HuH-7.5 (cell line): ENCODE measurements at regions not wholly inside any gene's neighbourhood (a gene's known extent, or its start where the extent isn't known, plus 50 kb on each side); places are given as distances from the start of the nearest gene placed in this dataset.
"Not testable (repeated sequence)": the region's sequence is repeated elsewhere in the genome, so short reads cannot be mapped to it uniquely, and the experiment has no call there.

Source experiments
- DNase-seq: peaks from one replicate; pipeline ENCODE4 v3.0.0; 2011; ENCODE audit warnings: low spot score

DNA sequence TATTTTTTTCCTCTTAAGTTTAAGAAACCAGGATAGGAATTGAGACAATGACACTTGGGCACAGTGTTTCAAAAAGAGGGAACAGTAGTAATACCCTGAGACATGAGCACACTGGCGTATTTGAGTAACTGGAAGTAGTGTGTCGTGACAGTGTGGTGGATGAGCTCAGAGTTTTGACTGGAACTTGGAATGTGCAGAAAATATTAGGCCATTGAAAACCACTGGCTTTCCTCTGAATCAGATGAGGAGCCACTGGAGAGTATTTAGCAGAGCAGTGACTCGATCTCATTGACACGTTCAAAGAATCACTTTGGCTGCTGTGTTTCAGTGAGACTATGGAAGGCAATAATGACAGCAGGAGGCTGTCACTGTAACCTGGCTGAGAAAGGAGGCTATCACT is 1531.2 kb downstream of the STIM2 start:
- DNase-seq, result no peak

DNA sequence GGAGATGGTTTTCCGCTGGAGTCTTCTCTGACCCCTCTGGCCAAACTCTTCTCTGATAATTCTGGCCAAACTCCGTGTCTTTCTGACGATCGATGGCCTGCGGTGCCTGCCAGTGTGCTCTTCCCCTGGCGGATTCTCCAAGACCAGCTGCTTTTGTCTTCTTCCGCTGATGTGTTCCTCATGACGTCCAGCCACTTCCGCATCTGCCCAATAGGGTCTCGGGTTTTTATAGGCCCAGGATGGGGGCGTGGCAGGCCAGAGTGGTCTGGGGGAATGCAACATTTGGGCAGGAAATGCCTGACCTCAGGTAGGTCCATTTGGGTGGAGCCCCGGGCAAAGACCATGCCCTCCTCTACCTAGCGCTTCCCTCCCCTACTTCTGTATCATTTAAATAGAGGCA is 1542.1 kb downstream of the STIM2 start:
- no peak for DNase-seq

- DNase-seq, result no peak
Observed at GRCh38 chr4:28421221-28421620, 1560.6 kb downstream of the STIM2 start.

DNA sequence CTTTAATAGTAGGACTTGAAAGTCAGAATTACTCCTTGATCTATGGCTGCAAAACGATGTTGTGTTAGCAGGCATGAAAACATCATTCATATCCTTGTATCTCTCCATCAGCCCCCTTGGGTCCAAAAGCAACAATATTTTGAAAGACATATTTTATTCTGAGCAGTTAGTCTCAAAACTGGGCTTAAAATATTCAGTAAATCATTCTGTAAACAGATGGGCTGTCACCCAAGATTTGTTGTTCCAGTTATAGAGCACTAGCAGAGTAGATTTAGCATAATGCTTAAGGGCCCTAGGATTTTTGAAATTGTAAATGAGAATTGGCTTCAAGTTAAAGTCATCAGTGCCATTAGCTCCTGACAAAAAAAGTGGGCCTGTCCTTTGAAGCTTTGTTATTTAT is 1565.6 kb downstream of the STIM2 start:
- DNase-seq, result no peak

DNA sequence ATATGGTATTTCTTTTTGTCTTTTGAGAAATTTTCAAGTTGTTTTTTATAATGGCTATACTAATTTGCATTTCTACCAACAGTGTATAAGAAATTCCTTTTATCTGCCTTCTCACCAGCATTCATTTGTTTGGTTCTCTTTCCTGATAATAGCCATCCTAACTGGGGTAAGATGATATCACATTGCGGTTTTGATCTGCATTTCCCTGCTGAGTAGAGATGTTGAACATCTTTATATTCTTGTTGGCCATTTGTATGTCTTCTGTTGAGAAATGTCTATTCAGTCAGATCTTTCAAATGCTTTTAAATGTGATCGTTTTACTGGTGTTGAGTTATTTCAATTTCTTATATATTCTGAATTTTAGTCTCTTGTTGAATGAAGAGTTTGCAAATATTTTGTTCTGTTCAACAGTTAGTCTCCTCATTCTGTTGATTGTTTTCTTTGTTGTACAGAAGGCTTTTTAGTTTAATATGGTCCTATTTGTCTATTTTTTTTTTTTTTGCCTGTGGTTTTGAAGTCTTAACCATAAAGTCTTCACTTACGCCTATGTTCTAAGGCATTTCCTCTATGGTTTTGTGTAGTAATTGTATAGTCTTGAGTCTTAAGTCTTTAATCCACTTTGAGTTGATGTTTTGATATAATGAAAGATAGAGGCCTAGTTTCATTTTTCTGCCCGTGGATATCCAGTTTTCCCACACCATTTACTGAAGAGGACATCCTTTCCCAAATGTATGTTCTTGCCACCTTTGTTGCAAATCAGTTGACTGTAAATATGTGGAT is 1566.9 kb downstream of the STIM2 start:
- no peak for DNase-seq

- DNase-seq, result no peak
Observed at GRCh38 chr4:28432348-28433025, 1571.8 kb downstream of the STIM2 start.

DNA sequence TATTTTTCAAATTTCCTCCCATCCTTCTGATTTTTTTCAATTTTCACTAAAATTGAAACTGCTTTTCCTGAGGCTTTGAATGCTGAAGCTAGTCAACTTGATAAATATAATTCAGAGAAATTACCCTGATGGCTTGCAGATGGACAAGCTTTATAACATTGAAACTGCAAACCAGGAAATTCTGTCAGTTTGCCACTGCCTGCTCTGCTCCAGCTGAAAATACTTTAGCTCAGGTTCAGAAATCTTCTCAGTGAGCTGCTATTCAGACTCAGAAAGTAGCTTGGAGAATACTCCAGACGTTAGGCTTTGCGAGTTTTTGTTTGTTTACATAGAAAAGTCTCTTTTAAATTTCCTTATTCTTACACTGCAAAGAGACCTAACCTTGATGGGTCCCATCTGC is 1574.7 kb downstream of the STIM2 start:
- DNase-seq, result no peak

- no peak for DNase-seq
Observed at GRCh38 chr4:28436191-28437080, 1575.8 kb downstream of the STIM2 start.

GRCh38 chr4:28443371-28443770 is 1582.7 kb downstream of the STIM2 start:
- no peak for DNase-seq

- no peak for DNase-seq
Observed at GRCh38 chr4:28443801-28444412, 1583.3 kb downstream of the STIM2 start.

GRCh38 chr4:28444886-28445496 is 1584.3 kb downstream of the STIM2 start:
- no peak for DNase-seq

GRCh38 chr4:28449085-28449484 is 1588.4 kb downstream of the STIM2 start:
- DNase-seq, result no peak

GRCh38 chr4:28451346-28451745 is 1590.7 kb downstream of the STIM2 start:
- no peak for DNase-seq

- DNase-seq, result no peak
Observed at GRCh38 chr4:28462766-28463700, 1602.4 kb downstream of the STIM2 start.

GRCh38 chr4:28464823-28465222 is 1604.2 kb downstream of the STIM2 start:
- no peak for DNase-seq

DNA sequence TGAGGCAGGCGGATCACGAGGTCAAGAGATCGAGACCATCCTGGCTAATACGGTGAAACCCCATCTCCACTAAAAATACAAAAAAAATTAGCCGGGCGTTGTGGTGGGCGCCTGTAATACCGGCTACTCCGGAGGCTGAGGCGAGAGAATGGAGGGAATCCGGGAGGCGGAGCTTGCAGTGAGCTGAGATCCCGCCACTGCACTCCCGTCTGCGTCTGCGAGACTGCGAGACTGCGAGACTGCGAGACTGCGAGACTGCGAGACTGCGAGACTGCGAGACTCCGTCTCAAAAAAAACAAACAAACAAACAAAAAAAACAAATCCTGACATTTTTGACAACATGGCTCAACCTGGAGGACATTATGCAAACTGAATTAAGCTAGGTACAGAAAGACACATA is 1606.2 kb downstream of the STIM2 start:
- DNase-seq, result not testable (repeated sequence)

- no peak for DNase-seq
Observed at GRCh38 chr4:28469387-28469786, 1608.7 kb downstream of the STIM2 start.

DNA sequence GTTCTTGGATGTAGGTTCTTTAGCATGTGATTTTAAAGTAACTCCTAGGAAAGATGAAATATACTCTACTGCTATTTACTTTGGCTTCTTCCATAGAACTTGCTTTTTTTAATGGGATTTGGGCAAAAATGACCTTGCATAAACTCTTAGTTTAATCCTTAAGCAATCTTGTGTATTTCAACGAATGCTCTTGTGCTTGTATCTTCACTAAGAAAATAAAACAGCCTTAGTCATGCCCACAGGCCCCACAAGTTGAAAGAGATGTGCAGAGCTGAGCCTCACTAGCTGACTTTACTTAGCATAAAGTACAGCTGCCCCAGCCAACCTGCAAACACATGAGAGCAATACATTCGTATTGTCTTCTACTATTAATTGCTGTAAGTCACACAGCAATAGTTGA is 1609.2 kb downstream of the STIM2 start:
- DNase-seq, result no peak

- no peak for DNase-seq
Observed at GRCh38 chr4:28475381-28475780, 1614.7 kb downstream of the STIM2 start.

DNA sequence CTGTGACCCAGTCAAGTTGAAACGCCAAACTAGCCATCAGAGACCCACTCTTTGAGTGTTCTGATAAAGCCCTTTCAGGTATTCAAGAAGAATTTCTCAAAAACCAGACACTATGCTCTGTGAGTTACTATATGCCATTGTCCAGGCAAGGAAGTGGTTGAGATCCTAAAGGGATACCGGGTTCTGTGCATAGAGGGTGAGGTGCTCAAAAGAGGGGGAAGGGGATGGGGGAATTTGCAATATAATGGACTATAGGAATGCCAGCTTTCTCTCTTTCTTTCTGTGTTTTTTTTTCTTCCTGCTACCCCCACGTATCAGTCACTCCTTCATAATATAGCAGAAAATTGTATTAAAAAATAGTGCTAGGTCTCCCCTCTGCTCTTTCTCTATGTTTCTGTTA is 1619.0 kb downstream of the STIM2 start:
- DNase-seq, result no peak

- no peak for DNase-seq
Observed at GRCh38 chr4:28481565-28481964, 1620.9 kb downstream of the STIM2 start.
